BJ (cell line): ENCODE measurements at regions not wholly inside any gene's neighbourhood (a gene's known extent, or its start where the extent isn't known, plus 50 kb on each side); places are given as distances from the start of the nearest gene placed in this dataset.

Experiments used
- CTCF ChIA-PET: fragments of 350-600 bp; formaldehyde crosslinking; extraction: SDS; loops from one replicate; lab custom pipeline; 2021; ENCODE audit warnings: antibody characterized with exemption, inconsistent platforms; lab: Yijun Ruan, JAX
- POLR2A ChIA-PET: fragments of 300-600 bp; sonication (Branson Sonifier 250); formaldehyde crosslinking; extraction: SDS; loops from one replicate; lab custom pipeline; 2021; ENCODE audit warnings: antibody characterized with exemption; lab: Charles Lee
- DNase-seq: peaks from one replicate; pipeline ENCODE4 v3.0.0-alpha.2; 2011; ENCODE audit warnings: low read depth
- H3K27me3 ChIP-seq: 2 replicates; pipeline ENCODE4 v1.6.0; 2011; ENCODE audit warnings: low read length; ENCODE audit not compliant: control insufficient read depth, insufficient read depth
- H3K36me3 ChIP-seq: 2 replicates; pipeline ENCODE4 v1.5.1; 2011; ENCODE audit warnings: low read length; ENCODE audit not compliant: control insufficient read depth, insufficient read depth
- H3K4me3 ChIP-seq: 2 replicates; pipeline ENCODE4 v1.5.1; 2011; ENCODE audit warnings: low read depth, mild to moderate bottlenecking, control low read depth, low read length
- CTCF ChIP-seq: IDR thresholded peaks from 2 replicates; pipeline ENCODE4 v1.5.1; 2011; ENCODE audit warnings: low read depth, mild to moderate bottlenecking, control low read depth, inconsistent platforms, low read length, moderate library complexity; ENCODE audit not compliant: insufficient read depth

- POLR2A ChIA-PET = no interaction called here
- DNase-seq = no peak
- H3K4me3 ChIP-seq = no peak overlapping the region
- no peak for TF ChIP-seq CTCF
- CTCF ChIA-PET = no interaction called here
- H3K36me3 ChIP-seq = no peaks in the 10 kb centered on the region
- H3K27me3 ChIP-seq = no peaks in the 10 kb centered on the region
Observed at GRCh38 chr4:62484357-62484756, 1284.2 kb downstream of the ADGRL3 start.

- no peak for DNase-seq
- no peaks in the 10 kb centered on the region for H3K36me3 ChIP-seq
- ChIA-PET POLR2A (no interaction called here), CTCF (no interaction called here)
- no peak overlapping the region for H3K4me3 ChIP-seq
- no peaks in the 10 kb centered on the region for H3K27me3 ChIP-seq
- TF ChIP-seq CTCF = no peak
Observed at GRCh38 chr4:62482355-62482754, 1282.2 kb downstream of the ADGRL3 start.

GRCh38 chr4:62475596-62475995 is 1275.5 kb downstream of the ADGRL3 start:
- Histone ChIP-seq H3K27me3 (no peaks in the 10 kb centered on the region), H3K4me3 (no peak overlapping the region), H3K36me3 (no peaks in the 10 kb centered on the region)
- DNase-seq = no peak
- TF ChIP-seq CTCF = no peak
- POLR2A ChIA-PET = no interaction called here
- CTCF ChIA-PET = no interaction called here

- CTCF ChIA-PET = no interaction called here
- POLR2A ChIA-PET = no interaction called here
- no peak for TF ChIP-seq CTCF
Observed at GRCh38 chr4:62474802-62475201, 1274.7 kb downstream of the ADGRL3 start.

GRCh38 chr4:62471021-62471420 is 1270.9 kb downstream of the ADGRL3 start:
- no peak for DNase-seq
- ChIA-PET CTCF (no interaction called here), POLR2A (no interaction called here)
- no peak for TF ChIP-seq CTCF
- Histone ChIP-seq H3K27me3 (no peaks in the 10 kb centered on the region), H3K4me3 (no peak overlapping the region), H3K36me3 (no peaks in the 10 kb centered on the region)

More at GRCh38 chr4:62474802-62475201, 1274.7 kb downstream of the ADGRL3 start:
- no peak for DNase-seq
- Histone ChIP-seq H3K27me3 (no peaks in the 10 kb centered on the region), H3K36me3 (no peaks in the 10 kb centered on the region), H3K4me3 (no peak overlapping the region)
